ENCODE measurements at regions not wholly inside any gene's neighbourhood (a gene's known extent, or its start where the extent isn't known, plus 50 kb on each side); places are given as distances from the start of the nearest gene placed in this dataset.

GRCh38 chr14:41506552-41506951, 100.1 kb upstream of the LRFN5 start:
- DNase-seq (no peak), ATAC-seq (no peak)
- H3K4me1 ChIP-seq (ENCODE audit: insufficient read depth, low read length), result no peaks in the 10 kb centered on the region
- BruUV-seq (replicated peaks), result no TSS peak
- H3K27ac ChIP-seq (ENCODE audit: low read length), result no peak overlapping the region
- H3K79me2 ChIP-seq (ENCODE audit: low read length), result no peaks in the 10 kb centered on the region
- no peaks in the 10 kb centered on the region for H3K27me3 ChIP-seq (ENCODE audit: low read length)
- ChIA-PET CTCF (no interaction called here), POLR2A (ENCODE audit: unreplicated experiment) (no interaction called here)
- no peak overlapping the region for H3K9ac ChIP-seq (ENCODE audit: low read length)
- H3K9me3 ChIP-seq (ENCODE audit: low read length), result no peaks in the 10 kb centered on the region
- H3K4me3 ChIP-seq (ENCODE audit: low read length), result no peak overlapping the region
- no peaks in the 10 kb centered on the region for H3K9me2 ChIP-seq (replicated peaks; ENCODE audit: low read length)
- intact Hi-C loops (cut with micrococcal nuclease), result no loop called here
- no peaks in the 10 kb centered on the region for H3F3A ChIP-seq (ENCODE audit: low read length, unreplicated experiment)
- TF ChIP-seq CTCF (conservative IDR thresholded peaks at IDR 0.05; ENCODE audit: low read depth, low read length) (no peak), EZH2 (IDR thresholded peaks at IDR 0.05; ENCODE audit: low read length, unreplicated experiment) (no peak), EZH2phosphoT487 (IDR thresholded peaks at IDR 0.05; ENCODE audit: borderline replicate concordance, low read length) (no peak)
- H3K36me3 ChIP-seq (ENCODE audit: low read depth, low read length), result no peaks in the 10 kb centered on the region
- no peak overlapping the region for H3K4me2 ChIP-seq (ENCODE audit: low read length)
- H2AFZ ChIP-seq (ENCODE audit: low read length), result no peak overlapping the region
- no peaks in the 10 kb centered on the region for H4K20me1 ChIP-seq (ENCODE audit: low read length)

- DNase-seq (no peak), ATAC-seq (no peak)
- Histone ChIP-seq H3K9me2 (replicated peaks; ENCODE audit: low read length) (no peaks in the 10 kb centered on the region), H3K9ac (ENCODE audit: low read length) (no peak overlapping the region), H3K4me1 (ENCODE audit: insufficient read depth, low read length) (no peaks in the 10 kb centered on the region), H3K36me3 (ENCODE audit: low read depth, low read length) (no peaks in the 10 kb centered on the region), H3K27me3 (ENCODE audit: low read length) (no peaks in the 10 kb centered on the region), H2AFZ (ENCODE audit: low read length) (no peak overlapping the region), H3K27ac (ENCODE audit: low read length) (no peak overlapping the region), H3K4me3 (ENCODE audit: low read length) (no peak overlapping the region), H4K20me1 (ENCODE audit: low read length) (no peaks in the 10 kb centered on the region), H3K79me2 (ENCODE audit: low read length) (no peaks in the 10 kb centered on the region), H3F3A (ENCODE audit: low read length, unreplicated experiment) (no peaks in the 10 kb centered on the region), H3K9me3 (ENCODE audit: low read length) (no peaks in the 10 kb centered on the region), H3K4me2 (ENCODE audit: low read length) (no peak overlapping the region)
- intact Hi-C loops (cut with micrococcal nuclease), result no loop called here
- no TSS peak for BruUV-seq (replicated peaks)
- TF ChIP-seq CTCF (conservative IDR thresholded peaks at IDR 0.05; ENCODE audit: low read depth, low read length) (no peak), EZH2phosphoT487 (IDR thresholded peaks at IDR 0.05; ENCODE audit: borderline replicate concordance, low read length) (no peak), EZH2 (IDR thresholded peaks at IDR 0.05; ENCODE audit: low read length, unreplicated experiment) (no peak)
- CTCF ChIA-PET, result no interaction called here
- POLR2A ChIA-PET (ENCODE audit: unreplicated experiment), result no interaction called here
These were observed 101.2 kb upstream of the LRFN5 start for GRCh38 chr14:41505491-41505890.

- TF ChIP-seq EZH2 (IDR thresholded peaks at IDR 0.05; ENCODE audit: low read length, unreplicated experiment) (no peak), CTCF (conservative IDR thresholded peaks at IDR 0.05; ENCODE audit: low read depth, low read length) (no peak), EZH2phosphoT487 (IDR thresholded peaks at IDR 0.05; ENCODE audit: borderline replicate concordance, low read length) (no peak)
- H3K36me3 ChIP-seq (ENCODE audit: low read depth, low read length), result no peaks in the 10 kb centered on the region
- intact Hi-C loops (cut with micrococcal nuclease), result no loop called here
- no peaks in the 10 kb centered on the region for H3F3A ChIP-seq (ENCODE audit: low read length, unreplicated experiment)
- ATAC-seq (no peak), DNase-seq (peak; percentile 4)
- H3K9me3 ChIP-seq (ENCODE audit: low read length), result no peaks in the 10 kb centered on the region
- no peaks in the 10 kb centered on the region for H3K4me1 ChIP-seq (ENCODE audit: insufficient read depth, low read length)
- H3K4me3 ChIP-seq (ENCODE audit: low read length), result no peak overlapping the region
- H3K27me3 ChIP-seq (ENCODE audit: low read length), result no peaks in the 10 kb centered on the region
- no peaks in the 10 kb centered on the region for H3K79me2 ChIP-seq (ENCODE audit: low read length)
- H3K27ac ChIP-seq (ENCODE audit: low read length), result no peak overlapping the region
- BruUV-seq (replicated peaks), result no TSS peak
- no peaks in the 10 kb centered on the region for H3K9me2 ChIP-seq (replicated peaks; ENCODE audit: low read length)
- POLR2A ChIA-PET (ENCODE audit: unreplicated experiment), result no interaction called here
- no peaks in the 10 kb centered on the region for H4K20me1 ChIP-seq (ENCODE audit: low read length)
- H2AFZ ChIP-seq (ENCODE audit: low read length), result no peak overlapping the region
- CTCF ChIA-PET, result no interaction called here
- H3K9ac ChIP-seq (ENCODE audit: low read length), result no peak overlapping the region
- H3K4me2 ChIP-seq (ENCODE audit: low read length), result no peak overlapping the region
These were observed 107.7 kb upstream of the LRFN5 start for GRCh38 chr14:41498959-41499358.
